PC-3 (cell line): ENCODE measurements at regions not wholly inside any gene's neighbourhood (a gene's known extent, or its start where the extent isn't known, plus 50 kb on each side); places are given as distances from the start of the nearest gene placed in this dataset.

Source experiments
- ATAC-seq: fragments of 200-7000 bp; cut with Tn5 transposase; 2 replicates; pipeline ENCODE4 v1.9.1; 2020; ENCODE audit warnings: mild to moderate bottlenecking, moderate library complexity
- BruUV-seq: library from RNA; stranded (reverse); fragments of 400-500 nt; replicated peaks from 2 replicates; lab custom pipeline; 2021; lab: Mats Ljungman, UMichigan
- CTCF ChIA-PET: fragments of 300-600 bp; sonication (Branson Sonifier 250); formaldehyde crosslinking; loops from one replicate; lab custom pipeline; 2022; ENCODE audit warnings: antibody characterized with exemption; lab: Charles Lee
- POLR2A ChIA-PET: fragments of 300-600 bp; sonication (Branson Sonifier 250); formaldehyde crosslinking; loops from one replicate; lab custom pipeline; 2022; ENCODE audit warnings: antibody characterized with exemption; ENCODE audit not compliant: unreplicated experiment; lab: Charles Lee
- DNase-seq: peaks from one replicate; pipeline ENCODE4 v3.0.0-alpha.2; 2015
- H2AFZ ChIP-seq: fragments of 300-600 bp; sonication (generic); 2 replicates; pipeline ENCODE4 v1.6.0; 2016; ENCODE audit warnings: antibody characterized with exemption, low read length
- H3F3A ChIP-seq: fragments of 300-600 bp; sonication (generic); one replicate; pipeline ENCODE4 v1.6.0; 2017; ENCODE audit warnings: antibody characterized with exemption, low read length, control low read depth, mild to moderate bottlenecking; ENCODE audit not compliant: unreplicated experiment
- H3K27ac ChIP-seq: fragments of 300-600 bp; sonication (generic); 2 replicates; pipeline ENCODE4 v1.5.1; 2016; ENCODE audit warnings: mild to moderate bottlenecking, low read length
- H3K27me3 ChIP-seq: fragments of 300-600 bp; sonication (generic); 2 replicates; pipeline ENCODE4 v1.6.1; 2016; ENCODE audit warnings: low read length, mixed read lengths
- H3K36me3 ChIP-seq: fragments of 300-600 bp; sonication (generic); 2 replicates; pipeline ENCODE4 v1.6.1; 2016; ENCODE audit warnings: low read depth, mixed run types, low read length, mixed read lengths
- H3K4me1 ChIP-seq: fragments of 300-600 bp; sonication (generic); 2 replicates; pipeline ENCODE4 v1.5.1; 2016; ENCODE audit warnings: low read length; ENCODE audit not compliant: insufficient read depth
- H3K4me2 ChIP-seq: fragments of 300-600 bp; sonication (generic); 2 replicates; pipeline ENCODE4 v1.6.0; 2016; ENCODE audit warnings: low read length
- H3K4me3 ChIP-seq: fragments of 300-600 bp; sonication (generic); 2 replicates; pipeline ENCODE4 v1.5.1; 2016; ENCODE audit warnings: mild to moderate bottlenecking, low read length, mixed read lengths
- H3K79me2 ChIP-seq: fragments of 300-600 bp; sonication (generic); 2 replicates; pipeline ENCODE4 v1.6.1; 2017; ENCODE audit warnings: low read length, mixed read lengths
- H3K9ac ChIP-seq: fragments of 300-600 bp; sonication (generic); 2 replicates; pipeline ENCODE4 v1.6.0; 2016; ENCODE audit warnings: mild to moderate bottlenecking, low read length
- H3K9me2 ChIP-seq: fragments of 300-600 bp; sonication (generic); replicated peaks from 2 replicates; pipeline ENCODE4 v1.6.1; 2016; ENCODE audit warnings: mixed run types, low read length, mixed read lengths
- H3K9me3 ChIP-seq: fragments of 300-600 bp; sonication (generic); 2 replicates; pipeline ENCODE4 v1.6.1; 2016; ENCODE audit warnings: low read length, mixed read lengths
- H4K20me1 ChIP-seq: fragments of 300-600 bp; sonication (generic); 2 replicates; pipeline ENCODE4 v1.6.1; 2016; ENCODE audit warnings: low read length, mixed read lengths
- EZH2 ChIP-seq: fragments of 300-600 bp; sonication (generic); IDR thresholded peaks from one replicate; pipeline ENCODE4 v1.6.1; 2017; ENCODE audit warnings: antibody characterized with exemption, mild to moderate bottlenecking, low read length; ENCODE audit not compliant: unreplicated experiment
- EZH2phosphoT487 ChIP-seq: fragments of 300-600 bp; sonication (generic); IDR thresholded peaks from 2 replicates; pipeline ENCODE4 v1.6.1; 2018; ENCODE audit warnings: mild to moderate bottlenecking, antibody characterized with exemption, low read length, borderline replicate concordance
- intact Hi-C: fragments of 100-400 bp; cut with micrococcal nuclease; formaldehyde crosslinking; loops from 2 replicates; pipeline ENCODE4 v1.9.0; 2023
- TF ChIP-seq, protein P1 (sequence below): fragments of 300-600 bp; sonication (generic); conservative IDR thresholded peaks from 2 replicates; pipeline ENCODE4 v1.5.1; 2017; ENCODE audit warnings: antibody characterized with exemption, low read depth, mild to moderate bottlenecking, low read length

- ChIA-PET POLR2A (no interaction called here), CTCF (no interaction called here)
- Histone ChIP-seq H3K4me2 (no peak overlapping the region), H3K4me1 (peaks cover 8% of the 10 kb centered on the region), H3F3A (no peaks in the 10 kb centered on the region), H3K36me3 (no peaks in the 10 kb centered on the region), H3K27ac (no peak overlapping the region), H3K9ac (no peak overlapping the region), H3K27me3 (no peaks in the 10 kb centered on the region), H3K9me2 (no peaks in the 10 kb centered on the region), H2AFZ (no peak overlapping the region), H3K4me3 (no peak overlapping the region), H3K79me2 (no peaks in the 10 kb centered on the region), H3K9me3 (no peaks in the 10 kb centered on the region), H4K20me1 (no peaks in the 10 kb centered on the region)
- no peak for DNase-seq
- no peak for ATAC-seq
- TF ChIP-seq, protein P1, sequence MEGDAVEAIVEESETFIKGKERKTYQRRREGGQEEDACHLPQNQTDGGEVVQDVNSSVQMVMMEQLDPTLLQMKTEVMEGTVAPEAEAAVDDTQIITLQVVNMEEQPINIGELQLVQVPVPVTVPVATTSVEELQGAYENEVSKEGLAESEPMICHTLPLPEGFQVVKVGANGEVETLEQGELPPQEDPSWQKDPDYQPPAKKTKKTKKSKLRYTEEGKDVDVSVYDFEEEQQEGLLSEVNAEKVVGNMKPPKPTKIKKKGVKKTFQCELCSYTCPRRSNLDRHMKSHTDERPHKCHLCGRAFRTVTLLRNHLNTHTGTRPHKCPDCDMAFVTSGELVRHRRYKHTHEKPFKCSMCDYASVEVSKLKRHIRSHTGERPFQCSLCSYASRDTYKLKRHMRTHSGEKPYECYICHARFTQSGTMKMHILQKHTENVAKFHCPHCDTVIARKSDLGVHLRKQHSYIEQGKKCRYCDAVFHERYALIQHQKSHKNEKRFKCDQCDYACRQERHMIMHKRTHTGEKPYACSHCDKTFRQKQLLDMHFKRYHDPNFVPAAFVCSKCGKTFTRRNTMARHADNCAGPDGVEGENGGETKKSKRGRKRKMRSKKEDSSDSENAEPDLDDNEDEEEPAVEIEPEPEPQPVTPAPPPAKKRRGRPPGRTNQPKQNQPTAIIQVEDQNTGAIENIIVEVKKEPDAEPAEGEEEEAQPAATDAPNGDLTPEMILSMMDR: no peak
- TF ChIP-seq EZH2phosphoT487: no peak
- no peak for TF ChIP-seq EZH2
- BruUV-seq: no TSS peak
- intact Hi-C loops: no loop called here
Observed at GRCh38 chr10:120646159-120646732, 189.2 kb downstream of the PLPP4 start.

DNA sequence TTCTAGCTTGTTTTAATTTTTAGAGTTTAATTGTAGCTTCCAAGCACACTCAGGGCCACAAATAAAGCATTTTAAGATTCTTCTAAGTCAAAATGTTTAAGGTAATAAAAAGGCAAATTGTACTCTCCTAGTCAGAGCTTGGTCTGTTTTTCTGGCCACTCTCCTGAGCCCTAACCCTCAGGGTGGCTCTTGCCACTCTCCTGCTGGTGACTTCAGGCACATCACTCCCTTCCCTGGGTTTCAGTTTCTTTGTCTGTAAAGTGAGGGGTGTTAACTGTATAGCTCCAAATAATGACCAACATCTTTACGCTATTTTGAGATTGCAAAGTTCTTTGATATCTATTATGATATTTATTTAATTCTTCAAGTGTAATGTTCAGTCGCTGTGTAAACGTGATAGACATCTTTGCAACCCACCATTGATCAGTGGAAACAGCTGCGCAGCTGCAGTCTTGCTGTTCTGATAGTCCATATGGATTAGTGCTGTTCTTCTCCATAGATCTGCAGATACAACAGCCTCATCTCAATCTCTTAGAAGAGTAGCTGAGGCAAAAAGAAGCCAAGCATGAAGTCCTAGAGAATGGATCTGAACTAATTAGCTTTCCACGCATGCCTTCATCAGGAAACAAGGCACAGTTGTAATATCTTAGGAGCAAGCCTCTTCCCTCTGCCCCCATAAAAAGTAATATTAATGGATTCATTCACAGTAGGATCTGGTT is 189.9 kb downstream of the PLPP4 start:
- DNase-seq (no peak), ATAC-seq (no peak)
- no peaks in the 10 kb centered on the region for H3K79me2 ChIP-seq
- no peaks in the 10 kb centered on the region for H3K9me2 ChIP-seq
- intact Hi-C loops: no loop called here
- no peak overlapping the region for H3K4me2 ChIP-seq
- H2AFZ ChIP-seq: no peak overlapping the region
- no peak overlapping the region for H3K9ac ChIP-seq
- no peak overlapping the region for H3K4me3 ChIP-seq
- H3K27me3 ChIP-seq: no peaks in the 10 kb centered on the region
- POLR2A ChIA-PET: no interaction called here
- no peak for TF ChIP-seq EZH2
- no peak for TF ChIP-seq EZH2phosphoT487
- TF ChIP-seq, protein P1: no peak
- no peak overlapping the region for H3K27ac ChIP-seq
- no peaks in the 10 kb centered on the region for H4K20me1 ChIP-seq
- H3K9me3 ChIP-seq: no peaks in the 10 kb centered on the region
- no peaks in the 10 kb centered on the region for H3K36me3 ChIP-seq
- H3F3A ChIP-seq: no peaks in the 10 kb centered on the region
- CTCF ChIA-PET: no interaction called here
- no TSS peak for BruUV-seq
- H3K4me1 ChIP-seq: peaks cover 14% of the 10 kb centered on the region
